Astrocyte of the cerebellum (primary cell): ENCODE measurements at regions not wholly inside any gene's neighbourhood (a gene's known extent, or its start where the extent isn't known, plus 50 kb on each side); places are given as distances from the start of the nearest gene placed in this dataset.

Experiments used
- DNase-seq: peaks from one replicate; pipeline ENCODE4 v3.0.0-alpha.2; 2011; ENCODE audit warnings: low read depth
- H3K4me3 ChIP-seq: 2 replicates; pipeline ENCODE4 v1.5.1; 2011; ENCODE audit warnings: mild to moderate bottlenecking, low read depth, low read length, moderate library complexity
- in situ Hi-C: cut with HindIII; loops from 2 replicates; pipeline ENCODE4 v1.10.0; 2017; ENCODE audit warnings: low sequenced_read_pairs
- TF ChIP-seq, protein P1 (sequence below): IDR thresholded peaks from 2 replicates; pipeline ENCODE4 v1.5.1; 2012; ENCODE audit warnings: low read length, low read depth, moderate library complexity, mild to moderate bottlenecking; ENCODE audit errors: missing control alignments

GRCh38 chr10:1886039-1886438, 148.7 kb upstream of the ADARB2 start:
- in situ Hi-C loops: no loop called here
- TF ChIP-seq, protein P1, sequence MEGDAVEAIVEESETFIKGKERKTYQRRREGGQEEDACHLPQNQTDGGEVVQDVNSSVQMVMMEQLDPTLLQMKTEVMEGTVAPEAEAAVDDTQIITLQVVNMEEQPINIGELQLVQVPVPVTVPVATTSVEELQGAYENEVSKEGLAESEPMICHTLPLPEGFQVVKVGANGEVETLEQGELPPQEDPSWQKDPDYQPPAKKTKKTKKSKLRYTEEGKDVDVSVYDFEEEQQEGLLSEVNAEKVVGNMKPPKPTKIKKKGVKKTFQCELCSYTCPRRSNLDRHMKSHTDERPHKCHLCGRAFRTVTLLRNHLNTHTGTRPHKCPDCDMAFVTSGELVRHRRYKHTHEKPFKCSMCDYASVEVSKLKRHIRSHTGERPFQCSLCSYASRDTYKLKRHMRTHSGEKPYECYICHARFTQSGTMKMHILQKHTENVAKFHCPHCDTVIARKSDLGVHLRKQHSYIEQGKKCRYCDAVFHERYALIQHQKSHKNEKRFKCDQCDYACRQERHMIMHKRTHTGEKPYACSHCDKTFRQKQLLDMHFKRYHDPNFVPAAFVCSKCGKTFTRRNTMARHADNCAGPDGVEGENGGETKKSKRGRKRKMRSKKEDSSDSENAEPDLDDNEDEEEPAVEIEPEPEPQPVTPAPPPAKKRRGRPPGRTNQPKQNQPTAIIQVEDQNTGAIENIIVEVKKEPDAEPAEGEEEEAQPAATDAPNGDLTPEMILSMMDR: no peak

DNA sequence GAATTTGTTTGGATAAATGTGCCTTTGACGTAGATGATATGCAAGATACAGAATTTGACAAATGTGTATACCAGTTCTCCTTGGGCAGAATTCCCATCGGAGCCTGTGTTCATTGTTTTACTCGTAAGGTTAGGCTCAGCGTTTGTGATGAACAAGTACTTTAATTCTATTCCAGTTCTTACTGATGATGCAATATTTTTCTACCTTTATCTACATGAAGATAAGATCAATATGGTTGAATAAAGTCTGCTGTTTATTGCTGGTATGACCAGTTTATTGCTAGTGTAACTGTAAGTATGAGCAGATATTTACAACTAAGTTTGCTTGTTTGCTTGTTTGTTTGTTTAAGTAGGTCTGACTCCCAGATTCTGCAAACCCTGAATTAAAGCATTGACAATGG, 145.4 kb upstream of the ADARB2 start:
- TF ChIP-seq, protein P1: no peak
- H3K4me3 ChIP-seq: no peak overlapping the region
- no peak for DNase-seq
- in situ Hi-C loops: no loop called here

More at GRCh38 chr10:1886039-1886438, 148.7 kb upstream of the ADARB2 start:
- no peak for DNase-seq
- no peak overlapping the region for H3K4me3 ChIP-seq

GRCh38 chr10:1882180-1882579, 144.9 kb upstream of the ADARB2 start:
- H3K4me3 ChIP-seq: no peak overlapping the region
- in situ Hi-C loops: no loop called here
- TF ChIP-seq, protein P1: no peak
- no peak for DNase-seq

DNA sequence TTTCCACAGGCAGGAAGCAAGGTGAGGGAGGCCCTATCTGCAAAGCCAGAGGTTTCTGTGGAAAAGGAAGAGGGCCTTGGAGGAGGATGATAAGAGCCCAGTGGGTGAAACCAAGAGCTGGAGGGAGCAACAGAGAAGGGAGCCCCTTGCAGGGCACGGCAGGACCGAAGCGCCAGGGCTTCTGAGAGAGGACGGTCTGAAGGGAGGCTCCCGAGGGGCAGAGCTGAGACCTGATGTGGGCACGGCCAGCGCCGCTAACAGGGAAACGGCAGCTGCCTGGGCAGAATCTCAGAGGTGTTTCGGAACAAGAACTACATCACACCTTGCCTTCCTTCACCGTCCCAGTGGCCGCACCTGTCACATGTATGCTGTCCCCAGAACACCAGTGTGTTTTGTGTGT, 144.3 kb upstream of the ADARB2 start:
- H3K4me3 ChIP-seq: no peak overlapping the region
- in situ Hi-C loops: no loop called here
- no peak for DNase-seq
- TF ChIP-seq, protein P1: no peak

GRCh38 chr10:1874533-1874932, 137.2 kb upstream of the ADARB2 start:
- in situ Hi-C loops: no loop called here

GRCh38 chr10:1873661-1874315, 136.5 kb upstream of the ADARB2 start:
- TF ChIP-seq, protein P1: no peak
- H3K4me3 ChIP-seq: no peak overlapping the region
- in situ Hi-C loops: no loop called here
- DNase-seq: no peak

More at GRCh38 chr10:1874533-1874932, 137.2 kb upstream of the ADARB2 start:
- no peak overlapping the region for H3K4me3 ChIP-seq
- DNase-seq: no peak
- TF ChIP-seq, protein P1: no peak
